ENCODE measurements at regions not wholly inside any gene's neighbourhood (a gene's known extent, or its start where the extent isn't known, plus 50 kb on each side); places are given as distances from the start of the nearest gene placed in this dataset.

DNA sequence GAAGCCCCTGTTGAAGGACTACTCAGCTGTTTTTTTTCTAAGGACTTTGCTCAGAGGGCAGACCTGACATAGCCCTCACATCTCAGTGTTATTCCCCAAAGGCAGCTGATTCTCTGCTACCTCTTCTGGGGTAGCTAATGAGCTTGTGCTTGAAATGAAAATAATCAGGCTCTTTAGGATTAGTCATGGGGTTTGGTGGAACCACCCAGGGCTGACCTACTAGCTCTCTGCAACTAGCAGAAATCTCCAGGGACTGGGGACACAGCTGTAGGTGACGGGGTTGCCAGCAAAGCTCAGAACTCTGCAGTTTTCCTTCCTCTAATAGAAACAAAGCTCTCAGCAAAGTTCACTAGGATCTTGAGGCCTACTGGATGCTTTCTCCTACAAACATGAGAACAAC lies 106.4 kb upstream of the BCL9 start:
- Mint-ChIP-seq H3K9me3 (ENCODE audit: low read depth) (no peaks in the 10 kb centered on the region), H3K27ac (ENCODE audit: unreplicated experiment) (no peak overlapping the region), H3K4me1 (ENCODE audit: low read depth) (no peaks in the 10 kb centered on the region), H3K27me3 (ENCODE audit: low read depth) (peaks cover 2% of the 10 kb centered on the region), H3K36me3 (ENCODE audit: low read depth) (no peaks in the 10 kb centered on the region), H3K4me3 (ENCODE audit: unreplicated experiment) (no peak overlapping the region)
- no peak for DNase-seq (ENCODE audit: low spot score)
- TF ChIP-seq, protein P1, sequence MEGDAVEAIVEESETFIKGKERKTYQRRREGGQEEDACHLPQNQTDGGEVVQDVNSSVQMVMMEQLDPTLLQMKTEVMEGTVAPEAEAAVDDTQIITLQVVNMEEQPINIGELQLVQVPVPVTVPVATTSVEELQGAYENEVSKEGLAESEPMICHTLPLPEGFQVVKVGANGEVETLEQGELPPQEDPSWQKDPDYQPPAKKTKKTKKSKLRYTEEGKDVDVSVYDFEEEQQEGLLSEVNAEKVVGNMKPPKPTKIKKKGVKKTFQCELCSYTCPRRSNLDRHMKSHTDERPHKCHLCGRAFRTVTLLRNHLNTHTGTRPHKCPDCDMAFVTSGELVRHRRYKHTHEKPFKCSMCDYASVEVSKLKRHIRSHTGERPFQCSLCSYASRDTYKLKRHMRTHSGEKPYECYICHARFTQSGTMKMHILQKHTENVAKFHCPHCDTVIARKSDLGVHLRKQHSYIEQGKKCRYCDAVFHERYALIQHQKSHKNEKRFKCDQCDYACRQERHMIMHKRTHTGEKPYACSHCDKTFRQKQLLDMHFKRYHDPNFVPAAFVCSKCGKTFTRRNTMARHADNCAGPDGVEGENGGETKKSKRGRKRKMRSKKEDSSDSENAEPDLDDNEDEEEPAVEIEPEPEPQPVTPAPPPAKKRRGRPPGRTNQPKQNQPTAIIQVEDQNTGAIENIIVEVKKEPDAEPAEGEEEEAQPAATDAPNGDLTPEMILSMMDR (IDR thresholded peaks at IDR 0.05) = no peak

DNA sequence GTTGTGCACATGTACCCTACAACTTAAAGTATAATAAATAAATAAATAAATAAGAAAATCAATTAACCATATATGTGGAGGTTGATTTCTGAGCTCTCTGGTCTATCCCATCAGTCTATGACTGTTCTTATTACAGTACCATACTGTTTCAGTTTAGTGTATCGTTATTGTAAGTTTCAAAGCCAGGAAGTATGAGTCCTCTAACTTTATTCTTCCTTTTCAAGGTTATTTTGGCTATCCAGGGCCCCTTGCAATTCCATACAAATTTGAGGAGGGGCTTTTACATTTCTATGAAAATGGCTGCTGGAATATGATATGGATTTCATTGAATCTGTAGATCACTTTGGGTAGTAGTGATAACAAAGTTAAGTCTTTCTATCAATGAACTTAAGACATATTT lies 96.9 kb upstream of the BCL9 start:
- Mint-ChIP-seq H3K27me3 (ENCODE audit: low read depth) (no peaks in the 10 kb centered on the region), H3K4me1 (ENCODE audit: low read depth) (no peaks in the 10 kb centered on the region), H3K9me3 (ENCODE audit: low read depth) (peaks cover 31% of the 10 kb centered on the region), H3K4me3 (ENCODE audit: unreplicated experiment) (no peak overlapping the region), H3K36me3 (ENCODE audit: low read depth) (peaks cover 3% of the 10 kb centered on the region), H3K27ac (ENCODE audit: unreplicated experiment) (no peak overlapping the region)
- TF ChIP-seq, protein P1 (IDR thresholded peaks at IDR 0.05) = no peak
- DNase-seq (ENCODE audit: low spot score) = no peak

DNA sequence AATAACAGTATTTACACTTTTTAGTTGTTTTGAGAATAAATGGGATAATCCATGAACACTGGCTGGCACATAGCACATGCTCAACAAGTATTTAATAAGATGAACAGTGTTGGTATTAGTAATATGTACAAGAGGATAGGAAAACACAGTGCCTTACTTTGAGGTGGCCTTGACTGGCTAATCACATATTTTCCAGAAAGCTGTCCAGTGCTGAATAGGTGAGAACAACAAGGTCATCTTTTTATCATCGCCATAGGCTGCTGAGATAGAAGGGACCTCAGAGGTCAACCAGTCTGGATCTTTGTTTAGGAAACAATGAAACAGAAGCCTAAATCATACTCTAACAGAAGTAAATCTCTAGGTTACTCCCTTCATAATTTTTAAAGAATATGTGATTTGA lies 89.7 kb upstream of the BCL9 start:
- Mint-ChIP-seq H3K4me1 (ENCODE audit: low read depth) (no peaks in the 10 kb centered on the region), H3K27me3 (ENCODE audit: low read depth) (peaks cover 4% of the 10 kb centered on the region), H3K36me3 (ENCODE audit: low read depth) (no peaks in the 10 kb centered on the region), H3K4me3 (ENCODE audit: unreplicated experiment) (no peak overlapping the region), H3K9me3 (ENCODE audit: low read depth) (no peaks in the 10 kb centered on the region), H3K27ac (ENCODE audit: unreplicated experiment) (no peak overlapping the region)
- no peak for DNase-seq (ENCODE audit: low spot score)
- TF ChIP-seq, protein P1 (IDR thresholded peaks at IDR 0.05) = no peak

DNA sequence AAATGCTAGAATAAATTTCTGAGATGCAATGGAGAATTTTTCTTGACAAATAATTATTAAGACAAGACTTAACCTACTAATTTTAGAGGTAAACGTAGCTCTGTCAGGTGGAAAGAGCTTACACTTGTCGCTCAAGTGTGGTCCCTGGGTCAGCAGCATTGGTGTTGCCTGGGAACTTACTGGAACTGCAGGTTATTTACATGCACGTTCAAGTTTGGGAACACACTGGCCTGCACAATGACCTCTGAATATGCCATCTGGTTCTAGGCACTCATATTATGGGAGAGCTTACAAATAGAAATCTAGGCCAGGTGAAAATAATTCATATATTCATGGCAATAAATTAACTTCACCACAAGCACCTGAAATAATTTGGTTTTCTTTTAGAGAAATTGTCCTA lies 88.5 kb upstream of the BCL9 start:
- no peaks in the 10 kb centered on the region for H3K9me3 Mint-ChIP-seq (ENCODE audit: low read depth)
- no peaks in the 10 kb centered on the region for H3K4me1 Mint-ChIP-seq (ENCODE audit: low read depth)
- H3K27ac Mint-ChIP-seq (ENCODE audit: unreplicated experiment) = no peak overlapping the region
- H3K4me3 Mint-ChIP-seq (ENCODE audit: unreplicated experiment) = no peak overlapping the region
- peaks cover 4% of the 10 kb centered on the region for H3K27me3 Mint-ChIP-seq (ENCODE audit: low read depth)
- TF ChIP-seq, protein P1 (IDR thresholded peaks at IDR 0.05) = no peak
- no peak for DNase-seq (ENCODE audit: low spot score)
- H3K36me3 Mint-ChIP-seq (ENCODE audit: low read depth) = no peaks in the 10 kb centered on the region

DNA sequence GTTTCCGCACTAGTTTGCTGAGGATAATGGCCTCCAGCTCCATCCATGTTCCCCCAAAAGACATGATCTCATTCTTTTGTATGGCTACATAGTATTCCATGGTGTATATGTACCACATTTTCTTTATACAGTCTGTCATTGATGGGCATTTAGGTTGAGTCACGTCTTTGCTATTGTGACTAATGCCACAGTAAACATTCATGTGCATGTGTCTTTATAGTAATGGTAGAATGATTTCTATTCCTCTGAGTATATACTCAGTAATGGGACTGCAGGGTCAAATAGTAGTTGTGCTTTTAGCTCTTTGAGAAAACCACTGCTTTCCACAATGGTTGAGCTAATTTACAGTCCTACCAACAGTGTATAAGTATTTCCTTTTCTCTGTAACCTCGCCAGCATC lies 78.3 kb upstream of the BCL9 start:
- H3K36me3 Mint-ChIP-seq (ENCODE audit: low read depth) = peaks cover 2% of the 10 kb centered on the region
- TF ChIP-seq, protein P1 (IDR thresholded peaks at IDR 0.05) = no peak
- peaks cover 14% of the 10 kb centered on the region for H3K27me3 Mint-ChIP-seq (ENCODE audit: low read depth)
- H3K27ac Mint-ChIP-seq (ENCODE audit: unreplicated experiment) = no peak overlapping the region
- no peak for DNase-seq (ENCODE audit: low spot score)
- peaks cover 41% of the 10 kb centered on the region for H3K9me3 Mint-ChIP-seq (ENCODE audit: low read depth)
- H3K4me1 Mint-ChIP-seq (ENCODE audit: low read depth) = no peaks in the 10 kb centered on the region
- no peak overlapping the region for H3K4me3 Mint-ChIP-seq (ENCODE audit: unreplicated experiment)
